NCI-H187 treated with DMSO at 0.1 percent for 48 hours (cell line): ENCODE measurements at regions not wholly inside any gene's neighbourhood (a gene's known extent, or its start where the extent isn't known, plus 50 kb on each side); places are given as distances from the start of the nearest gene placed in this dataset.

Experiments used
- DNase-seq: peaks from one replicate; lab custom pipeline; 2025; lab: John Stamatoyannopoulos, UW

DNA sequence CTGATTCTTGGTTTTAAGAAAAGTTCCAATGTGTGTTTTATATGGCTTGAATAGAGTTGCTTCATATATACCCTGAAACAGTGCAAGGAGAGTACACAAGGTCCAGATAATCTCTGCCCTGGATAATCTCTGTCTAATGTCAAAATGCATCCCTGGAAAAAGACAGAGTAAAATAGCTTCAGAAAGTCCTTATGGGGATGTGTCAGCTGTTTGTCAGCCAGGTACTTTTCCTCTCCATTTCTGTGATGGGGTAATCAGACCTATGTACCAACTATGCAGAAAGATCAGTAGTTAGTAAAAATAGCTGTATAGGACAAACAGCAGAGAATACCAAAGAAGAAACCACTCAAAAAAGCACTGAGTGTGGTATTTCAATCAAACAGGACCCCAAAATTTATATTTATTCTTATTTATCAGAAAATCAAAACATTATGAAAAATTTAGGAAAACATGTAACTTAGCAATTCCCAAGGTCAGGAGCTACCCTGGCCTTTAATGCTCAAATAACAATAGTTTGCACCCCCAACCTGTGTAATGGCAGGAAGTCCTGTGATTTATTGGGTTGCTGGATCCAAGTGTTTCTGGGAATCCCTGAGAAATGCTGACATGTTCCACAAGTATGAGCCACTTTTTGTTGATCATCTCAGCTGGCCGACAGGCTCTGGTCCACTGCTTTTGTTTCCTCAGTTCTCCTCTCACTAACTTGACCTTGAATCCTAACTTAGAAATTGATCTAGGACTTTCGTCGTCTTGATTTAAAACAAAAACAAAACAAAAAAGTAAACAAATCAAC lies 69.6 kb downstream of the MDH1 start:
- no peak for DNase-seq

DNA sequence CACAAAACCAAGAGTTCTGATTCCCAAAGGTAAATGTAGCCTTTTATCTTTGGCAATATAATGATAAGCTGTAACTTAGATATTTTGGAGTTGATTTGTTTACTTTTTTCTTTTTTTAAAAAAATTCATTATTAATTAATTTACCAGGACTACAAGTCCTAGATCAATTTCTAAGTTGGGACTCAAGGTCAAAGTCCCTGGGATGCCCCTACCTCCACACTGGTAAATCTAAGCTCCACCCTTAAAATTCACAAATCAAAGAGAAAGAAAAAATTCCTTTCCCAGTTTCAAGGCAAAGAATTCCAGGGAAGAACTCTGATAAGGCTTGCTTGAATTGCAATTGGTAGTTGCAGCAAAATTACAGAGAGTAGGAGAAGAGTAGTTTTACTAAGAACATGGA lies 71.3 kb downstream of the MDH1 start:
- DNase-seq, result no peak

DNA sequence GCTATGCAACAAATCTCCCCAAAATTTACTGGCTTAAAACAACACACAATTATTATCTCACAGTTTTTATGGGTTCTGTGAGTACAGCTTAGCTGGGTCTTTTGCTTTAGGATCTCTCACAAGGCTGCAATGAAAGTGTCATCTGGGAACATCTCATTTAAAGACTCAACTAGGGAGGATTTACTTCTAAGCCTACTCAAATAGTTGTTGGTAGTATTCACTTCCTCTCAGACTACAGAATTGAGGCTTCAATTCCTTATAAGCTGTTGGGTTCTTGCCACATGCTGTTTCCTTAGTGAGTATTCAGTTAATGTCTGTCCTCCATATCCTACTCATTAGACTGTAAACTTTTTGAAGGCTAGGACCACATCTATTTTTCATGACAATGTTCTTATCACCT lies 72.3 kb downstream of the MDH1 start:
- no peak for DNase-seq

DNA sequence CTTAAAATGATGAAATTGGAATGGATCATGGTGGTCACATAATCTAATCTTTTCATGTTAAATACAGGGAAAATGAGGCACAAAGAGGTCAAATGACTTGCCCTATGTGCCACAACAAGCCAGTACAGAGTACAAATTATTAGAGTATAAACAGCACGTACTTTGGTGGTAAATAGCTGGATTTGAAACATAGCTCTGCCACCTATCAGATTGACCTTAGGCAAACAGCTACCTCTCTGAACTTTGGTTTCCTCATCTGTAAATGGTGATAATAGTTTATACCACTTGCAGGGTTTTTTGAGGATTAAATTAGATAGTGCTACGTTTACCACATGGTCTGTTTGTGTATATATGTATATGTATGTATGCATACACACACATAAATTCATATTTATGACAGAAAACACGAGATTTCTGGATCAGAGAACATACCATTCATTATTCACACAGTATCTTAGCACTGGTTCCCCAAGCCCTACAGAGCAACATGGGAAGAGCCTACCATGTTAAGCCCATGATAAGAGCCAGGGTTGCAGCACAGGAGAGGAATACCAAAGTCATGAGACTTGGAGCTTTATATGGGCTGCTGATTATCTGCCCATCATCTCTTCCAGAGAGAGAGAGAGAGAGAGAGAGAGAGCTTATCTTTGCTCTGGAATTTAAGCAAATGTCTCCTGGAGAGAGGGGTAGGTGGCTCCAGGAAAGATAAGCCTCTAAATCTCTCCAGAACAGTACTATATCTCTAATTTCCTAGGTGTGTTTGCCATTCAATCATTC lies 73.5 kb downstream of the MDH1 start:
- no peak for DNase-seq

DNA sequence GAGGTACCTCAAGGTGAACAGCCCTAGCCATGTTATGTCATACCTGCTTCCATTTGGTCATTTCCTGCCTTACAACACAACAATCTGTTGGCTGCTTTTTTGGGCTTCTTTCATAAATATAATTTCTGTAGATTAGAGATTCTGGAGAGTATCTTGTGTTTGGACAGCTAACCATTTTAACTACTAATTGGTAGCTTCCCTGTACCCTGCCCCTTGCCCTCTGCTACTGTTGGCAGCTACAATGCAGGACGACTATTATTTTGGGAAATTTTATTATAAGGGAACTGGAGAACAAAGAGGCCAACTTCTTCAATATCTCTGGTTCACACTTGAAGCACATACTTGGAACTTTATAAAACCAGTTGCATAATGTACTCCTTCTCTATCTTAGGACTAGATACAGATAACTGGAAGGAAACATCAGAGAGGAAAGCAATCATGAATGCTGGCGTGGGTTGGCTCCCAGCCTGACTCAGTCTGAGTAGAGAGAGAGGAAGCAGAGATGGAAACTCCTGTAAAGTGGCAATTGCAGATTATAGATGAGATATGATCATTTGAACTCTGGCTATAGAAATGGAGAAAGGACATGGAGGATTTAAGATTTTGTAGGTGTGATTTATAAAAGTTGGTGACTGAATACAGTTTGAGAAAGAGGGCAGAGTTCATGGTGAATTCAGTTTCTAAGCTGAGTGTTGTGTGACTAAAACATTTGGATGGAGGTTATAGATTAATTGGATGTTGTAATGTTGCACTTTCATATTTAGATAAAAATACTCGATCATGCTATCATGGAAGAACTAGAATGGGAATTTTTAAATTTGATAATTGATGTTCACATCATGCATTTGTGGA lies 74.5 kb downstream of the MDH1 start:
- no peak for DNase-seq

DNA sequence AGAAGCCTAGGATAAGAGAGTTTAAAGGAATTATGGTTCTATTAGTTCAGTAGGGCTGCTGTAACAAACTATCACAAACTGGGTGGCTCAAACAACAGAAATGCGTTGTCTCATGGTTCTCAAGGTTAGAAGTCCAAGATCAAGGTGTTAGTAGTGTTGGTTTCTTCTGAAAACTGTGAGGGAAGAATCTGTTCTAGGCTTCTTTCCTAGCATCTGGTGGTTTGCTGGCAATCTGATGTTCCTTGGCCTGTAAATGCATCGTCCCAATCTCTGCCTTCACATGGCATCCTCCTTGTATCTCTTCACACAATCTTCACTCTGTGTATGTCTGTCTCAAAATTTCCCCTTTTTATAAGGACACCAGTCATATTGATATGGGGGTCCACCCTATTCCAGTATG lies 76.3 kb downstream of the MDH1 start:
- no peak for DNase-seq

DNA sequence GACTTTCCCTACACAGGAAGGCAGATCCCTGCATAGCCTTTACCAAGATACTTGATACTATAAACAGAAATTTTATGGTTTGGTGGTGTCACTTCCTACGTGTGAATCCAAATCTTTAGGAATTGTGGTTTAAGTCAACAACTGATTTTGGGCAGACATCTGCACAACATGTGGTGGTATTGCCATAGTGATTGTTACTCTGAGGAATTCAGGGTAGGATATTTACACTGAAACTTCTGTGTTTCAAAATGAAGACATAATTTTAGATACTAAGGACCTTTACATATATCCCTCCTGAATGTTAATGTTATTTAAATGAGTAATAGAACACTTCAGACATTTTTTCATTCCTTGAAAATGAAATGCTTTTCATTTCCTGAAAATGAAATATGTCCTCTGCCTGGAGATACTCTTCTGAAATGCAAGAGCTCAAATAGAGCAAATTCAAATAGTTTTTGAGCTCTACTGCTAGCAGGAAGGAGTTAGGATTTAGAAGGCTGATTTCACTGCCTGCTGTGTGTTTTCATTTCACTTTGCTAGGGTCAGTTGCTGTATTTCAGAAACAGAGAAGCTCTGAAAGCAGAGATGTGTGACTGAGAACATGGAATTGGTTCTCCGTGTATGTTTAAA lies 77.2 kb downstream of the MDH1 start:
- DNase-seq, result no peak

DNA sequence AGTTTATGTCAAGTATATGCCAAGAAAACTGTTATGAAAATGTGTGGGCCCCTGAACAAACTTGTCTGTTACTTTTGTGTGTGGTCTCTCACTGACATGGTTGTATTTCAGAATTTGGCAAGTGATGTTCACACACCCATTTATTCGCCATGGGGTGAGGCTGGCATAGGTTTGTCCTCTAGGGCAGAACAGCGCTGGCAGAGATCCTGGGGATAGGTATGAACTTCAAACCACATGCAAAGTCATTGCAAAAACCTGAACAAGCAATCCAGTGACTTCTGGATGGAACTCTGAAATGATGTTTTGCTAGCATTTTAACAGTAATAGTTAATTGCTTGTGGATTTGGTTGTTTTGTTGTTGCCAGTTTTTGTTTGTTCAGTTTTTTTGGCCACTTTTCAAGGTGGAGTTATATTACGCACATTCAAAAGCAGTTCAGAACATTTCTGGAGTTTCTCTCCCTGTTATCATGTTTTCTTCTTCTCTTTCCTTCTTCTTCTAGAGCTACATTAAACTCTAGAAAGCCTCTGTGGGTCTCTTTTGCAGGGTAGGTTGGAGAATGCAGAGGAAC lies 78.5 kb downstream of the MDH1 start:
- DNase-seq, result no peak

DNA sequence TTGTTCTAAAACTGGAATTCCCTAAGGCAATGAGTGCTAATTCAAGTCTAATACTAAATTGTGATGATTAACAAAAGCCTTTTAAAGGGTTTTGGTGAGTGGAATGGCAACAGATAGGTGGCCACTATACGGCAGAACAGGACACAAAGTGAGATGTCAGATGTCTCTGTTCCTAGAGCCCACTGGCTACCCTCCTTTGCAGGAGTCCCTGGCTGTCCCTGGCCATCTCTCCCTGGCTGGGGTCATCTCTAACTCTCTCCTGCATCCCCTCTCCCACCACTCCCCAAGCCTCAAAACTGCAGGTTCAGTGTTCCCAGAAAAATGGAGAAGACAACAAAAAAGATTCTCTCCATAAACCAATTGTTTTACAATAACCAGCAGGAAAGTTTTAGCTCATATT lies 79.2 kb downstream of the MDH1 start:
- DNase-seq, result no peak

DNA sequence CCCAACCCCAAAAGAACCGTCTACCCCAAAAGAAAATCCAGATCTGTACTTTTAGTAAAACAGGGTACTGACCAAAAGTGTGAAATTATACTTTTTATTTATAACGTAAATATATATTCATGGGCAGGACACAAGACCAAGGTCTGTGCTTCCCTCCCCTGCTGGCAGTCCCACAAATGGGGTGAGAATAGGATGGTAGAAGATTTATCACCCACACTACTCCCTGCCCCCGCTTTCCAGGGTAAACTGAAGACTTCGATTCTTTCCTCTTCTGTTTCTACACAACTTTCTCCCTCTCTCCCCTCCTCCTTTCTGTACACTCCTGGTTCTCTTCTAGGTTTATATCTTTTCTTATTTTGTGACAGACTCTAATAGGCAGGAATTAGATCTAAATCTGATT lies 79.7 kb downstream of the MDH1 start:
- no peak for DNase-seq

DNA sequence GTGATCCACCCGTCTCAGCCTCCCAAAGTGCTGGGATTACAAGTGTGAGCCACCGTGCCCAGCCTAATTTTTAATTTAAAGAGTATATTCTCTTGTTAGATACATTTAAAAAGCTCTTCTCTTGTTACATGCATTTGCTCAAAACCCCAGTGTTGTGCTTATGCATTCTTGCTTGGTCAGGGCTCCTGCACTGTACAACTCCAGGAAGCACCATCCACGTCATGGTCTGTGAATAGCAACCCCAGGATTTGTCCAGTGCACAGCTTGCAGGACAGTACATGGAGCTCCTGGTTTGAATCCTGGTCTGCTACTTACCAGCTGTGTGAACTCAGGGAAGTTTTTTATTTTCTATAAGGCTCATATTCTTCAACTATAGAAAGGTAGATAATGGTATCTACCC lies 80.8 kb downstream of the MDH1 start:
- DNase-seq, result no peak

DNA sequence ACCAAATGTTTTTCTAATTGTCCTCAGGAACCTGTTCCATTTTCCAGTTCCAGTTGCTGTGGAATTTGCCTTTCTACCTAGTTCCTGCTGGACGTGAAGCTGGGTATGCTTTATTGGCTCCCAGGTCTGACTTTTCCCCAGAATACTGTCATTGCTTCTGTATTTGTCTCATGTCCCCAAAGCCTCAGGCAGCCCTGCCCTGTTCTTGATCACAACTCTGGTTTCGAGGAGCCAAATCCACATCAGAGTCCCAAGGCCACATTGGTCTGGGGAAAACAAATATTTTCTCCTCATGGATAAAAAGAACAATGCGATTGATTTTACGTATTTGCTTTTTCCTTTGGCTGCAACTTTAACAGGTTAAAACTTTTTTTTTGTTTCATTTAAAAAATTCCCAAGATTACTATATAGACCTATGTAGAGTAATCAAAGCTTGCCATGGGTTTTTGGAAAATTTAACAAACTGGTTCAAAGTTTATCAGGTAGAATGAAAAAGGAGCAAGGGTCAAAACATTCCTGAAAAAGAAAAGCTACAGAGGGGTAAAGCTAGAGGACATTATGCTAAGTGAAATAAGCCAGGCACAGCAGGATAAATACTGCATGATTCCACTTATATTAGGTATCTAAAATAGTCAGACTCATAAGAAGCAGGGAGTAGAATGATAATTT lies 85.2 kb downstream of the MDH1 start:
- no peak for DNase-seq

DNA sequence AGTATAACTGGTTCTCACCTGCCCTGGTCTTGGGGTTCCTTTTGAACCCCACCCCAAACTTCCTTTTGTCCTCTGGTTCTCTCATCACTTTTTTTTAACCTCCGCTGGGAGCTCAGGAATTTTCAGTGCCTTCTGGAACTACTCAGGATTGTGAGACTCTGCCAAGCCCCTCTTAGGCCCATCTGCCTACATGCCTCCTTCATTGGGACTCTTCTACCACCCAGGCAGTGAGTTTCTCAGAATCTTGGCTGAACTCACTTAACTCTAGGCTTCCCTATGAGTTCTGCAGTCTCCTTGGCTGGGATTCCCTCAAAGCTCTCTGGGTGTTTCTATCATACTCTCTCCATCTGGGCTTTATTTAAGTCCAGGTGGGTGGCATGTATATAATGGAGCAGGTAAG lies 86.3 kb downstream of the MDH1 start:
- no peak for DNase-seq

DNA sequence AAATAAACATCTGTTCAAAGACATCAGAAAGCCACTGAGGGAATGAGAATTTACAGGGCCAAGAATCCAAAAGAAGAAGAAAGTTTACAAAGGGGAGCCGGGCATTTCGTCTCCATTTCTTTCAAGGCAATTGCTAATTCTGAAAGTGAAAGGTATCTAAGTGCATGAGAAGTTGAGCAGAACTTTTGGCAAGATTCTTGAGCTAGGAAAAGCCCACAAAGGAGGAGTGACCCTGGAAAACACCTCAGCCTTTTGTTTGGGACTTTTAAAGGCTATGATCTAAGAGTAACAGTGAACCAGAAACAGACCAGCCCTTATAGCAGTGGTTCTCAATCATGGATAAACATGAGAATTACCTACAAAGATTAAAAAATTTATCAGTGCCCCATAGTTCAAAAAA lies 87.4 kb downstream of the MDH1 start:
- DNase-seq, result no peak

DNA sequence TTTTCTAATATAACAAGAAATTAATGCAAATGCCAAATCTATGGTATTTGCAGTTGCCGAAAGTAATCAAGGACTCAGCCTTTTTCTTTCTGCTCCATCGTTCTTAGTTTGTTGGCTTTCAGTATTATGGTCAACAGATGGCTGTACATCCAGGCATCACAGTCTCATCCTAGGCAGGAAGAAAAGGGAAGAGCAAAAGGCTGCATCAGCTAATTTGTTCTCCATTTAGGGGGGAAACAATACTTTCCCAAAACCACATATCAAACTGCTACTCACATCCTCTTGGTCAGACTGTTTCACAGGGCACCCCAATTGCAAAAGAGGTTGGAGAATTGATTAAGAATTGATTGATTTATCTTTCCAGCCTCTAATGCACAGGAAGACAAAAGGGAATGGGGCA lies 89.3 kb downstream of the MDH1 start:
- DNase-seq, result no peak

DNA sequence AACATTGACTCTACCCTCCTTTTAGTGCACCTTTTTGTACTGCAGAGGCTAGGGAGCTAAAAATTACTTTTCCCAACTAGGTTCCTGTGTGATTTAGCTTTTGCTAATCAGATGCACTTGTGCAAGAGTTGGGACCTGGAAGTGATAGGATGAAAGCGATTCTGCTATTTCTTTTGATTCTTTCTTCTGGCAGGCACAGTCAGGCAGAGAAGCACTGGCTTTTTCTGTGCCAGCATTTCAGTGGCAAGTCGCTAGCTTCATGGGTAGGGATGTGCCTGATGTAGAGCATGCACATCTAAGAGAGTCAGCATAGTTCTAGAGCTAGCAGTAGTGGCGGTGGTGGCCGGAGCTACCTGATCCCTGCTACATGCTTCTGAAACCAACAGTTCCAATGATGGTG lies 89.8 kb downstream of the MDH1 start:
- DNase-seq, result no peak

DNA sequence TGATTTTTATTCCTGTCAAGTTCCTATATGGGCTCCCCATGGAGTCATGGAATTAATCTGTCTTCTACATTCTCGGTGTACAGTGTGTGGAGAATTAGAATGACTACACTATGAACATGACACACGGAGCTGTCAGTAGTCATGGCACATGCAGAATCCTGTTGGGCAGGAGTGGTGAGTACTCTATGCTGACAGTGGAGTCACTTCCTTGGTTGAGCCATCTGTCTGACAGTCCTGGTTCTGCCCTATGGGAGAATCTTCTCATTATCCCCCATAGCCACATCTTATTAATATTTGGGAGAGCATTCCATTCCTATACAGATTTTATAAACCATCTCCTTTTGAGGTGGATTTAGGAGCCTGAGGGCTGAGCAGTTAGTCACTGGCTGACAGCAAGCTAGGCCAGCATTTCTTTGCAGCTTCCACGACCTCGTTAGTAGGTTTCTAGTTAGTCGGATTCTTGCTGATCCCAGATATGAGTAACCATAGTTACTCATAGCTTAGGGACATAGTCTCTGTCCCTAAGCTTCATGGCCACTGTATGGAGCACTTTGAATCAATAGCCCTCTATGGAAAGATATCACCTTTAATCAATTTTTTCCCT lies 90.6 kb downstream of the MDH1 start:
- DNase-seq, result no peak

DNA sequence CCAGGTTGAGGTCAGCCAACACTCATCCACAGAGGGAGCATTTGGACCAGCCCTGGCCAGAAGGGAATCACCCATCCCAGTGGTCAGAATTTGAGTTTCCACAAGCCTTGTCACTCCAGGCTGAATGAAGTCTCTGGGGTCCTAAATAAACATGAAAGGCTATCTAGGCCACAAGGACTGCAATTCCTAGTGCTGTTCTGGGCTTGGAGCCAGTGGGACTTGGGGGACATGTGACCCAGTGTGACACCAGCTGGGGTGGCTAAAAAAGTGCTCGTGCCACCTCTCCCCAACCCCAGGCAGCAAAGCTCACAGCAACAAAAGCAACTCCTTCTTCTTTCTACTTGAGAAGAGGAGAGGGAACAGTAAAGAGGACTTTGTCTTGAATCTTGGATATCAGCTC lies 91.7 kb downstream of the MDH1 start:
- DNase-seq, result no peak

DNA sequence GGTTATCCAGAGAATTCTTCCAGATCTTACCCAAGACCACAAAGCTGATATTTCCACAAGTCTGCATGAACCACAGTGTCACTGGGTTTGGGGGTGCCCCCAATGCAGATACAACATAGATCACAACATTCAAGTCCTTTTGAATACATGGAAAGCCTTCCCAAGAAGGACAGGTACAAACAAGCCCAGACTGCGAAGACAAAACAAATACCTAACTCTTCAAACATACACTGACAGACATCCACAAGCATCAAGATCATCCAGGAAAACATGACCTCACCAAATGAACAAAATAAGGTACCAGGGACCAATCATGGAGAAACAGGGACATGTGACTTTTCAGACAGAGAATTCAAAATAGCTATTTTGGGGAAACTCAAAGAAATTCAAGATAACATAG lies 93.1 kb downstream of the MDH1 start:
- DNase-seq, result no peak

DNA sequence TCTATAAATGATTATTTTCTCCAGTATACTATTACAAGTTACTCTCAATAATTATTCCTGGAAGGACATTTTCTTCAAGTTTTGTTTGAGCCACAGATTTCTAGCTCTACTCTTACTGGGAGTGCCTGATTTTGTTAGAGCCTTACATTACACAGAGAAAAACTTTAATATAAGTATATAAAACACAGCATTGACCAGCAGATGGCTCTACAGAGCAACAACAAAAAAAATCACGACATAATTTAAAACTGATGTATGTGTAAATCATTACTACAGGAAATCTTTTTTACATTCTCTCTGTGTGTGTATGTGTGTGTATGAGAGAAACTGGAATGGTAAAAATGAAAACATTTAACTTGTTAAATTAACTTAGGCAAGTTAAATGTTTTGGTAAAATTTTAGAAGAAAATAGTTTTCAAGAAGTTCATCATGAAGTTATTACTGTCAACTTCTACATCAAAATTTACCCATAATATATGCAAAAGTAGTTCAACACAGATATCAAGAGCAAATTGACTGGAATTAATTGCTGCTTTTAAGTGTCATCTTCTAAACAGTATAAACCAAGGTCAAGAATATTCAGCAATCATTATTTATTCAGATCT lies 103.3 kb downstream of the MDH1 start:
- peak; percentile 16 for DNase-seq

DNA sequence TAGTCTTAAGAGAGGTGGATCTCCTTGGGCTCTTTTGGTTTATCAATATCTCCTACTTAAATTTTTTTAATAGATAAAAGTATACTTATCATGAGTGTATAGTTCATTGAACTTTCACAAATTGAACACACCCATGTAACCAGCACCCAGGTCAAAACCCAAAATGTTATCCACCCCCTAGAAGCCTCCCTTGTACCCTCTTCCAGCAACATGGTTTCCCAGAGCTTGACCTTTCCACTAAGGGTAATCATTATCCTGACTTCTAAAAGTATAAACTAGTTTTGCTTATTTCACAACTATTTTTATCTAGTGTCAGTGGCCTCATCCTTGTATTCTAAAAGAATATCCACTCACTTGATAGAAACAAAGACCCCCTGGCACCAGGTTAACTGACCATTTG lies 106.8 kb downstream of the MDH1 start:
- no peak for DNase-seq
